ENCODE measurements at regions not wholly inside any gene's neighbourhood (a gene's known extent, or its start where the extent isn't known, plus 50 kb on each side); places are given as distances from the start of the nearest gene placed in this dataset.

GRCh38 chr6:145206247-145206907 lies 528.9 kb downstream of the EPM2A start:
- Histone ChIP-seq H3K9me3 (ENCODE audit: control insufficient read depth in 1 of 2, low read length in 2 of 2) (no peaks in the 10 kb centered on the region), H3K27me3 (ENCODE audit: low read depth, low read length) (no peaks in the 10 kb centered on the region), H3K27ac (ENCODE audit: low read length) (no peak overlapping the region), H3K36me3 (ENCODE audit: control insufficient read depth in 1 of 2, insufficient read depth in 2 of 2, low read length in 2 of 2) (no peaks in the 10 kb centered on the region), H3K4me1 (ENCODE audit: control insufficient read depth in 1 of 2, insufficient read depth in 2 of 2, low read length in 2 of 2) (no peaks in the 10 kb centered on the region), H3K4me3 (ENCODE audit: low read depth in 1 of 2, low read length in 2 of 2) (no peak overlapping the region)

GRCh38 chr6:145208474-145208873 lies 526.8 kb downstream of the EPM2A start:
- Histone ChIP-seq H3K36me3 (ENCODE audit: control insufficient read depth in 1 of 2, insufficient read depth in 2 of 2, low read length in 2 of 2) (no peaks in the 10 kb centered on the region), H3K4me1 (ENCODE audit: control insufficient read depth in 1 of 2, insufficient read depth in 2 of 2, low read length in 2 of 2) (no peaks in the 10 kb centered on the region), H3K9me3 (ENCODE audit: control insufficient read depth in 1 of 2, low read length in 2 of 2) (no peaks in the 10 kb centered on the region), H3K27ac (ENCODE audit: low read length) (no peak overlapping the region), H3K4me3 (ENCODE audit: low read depth in 1 of 2, low read length in 2 of 2) (no peak overlapping the region), H3K27me3 (ENCODE audit: low read depth, low read length) (no peaks in the 10 kb centered on the region)

- Histone ChIP-seq H3K36me3 (ENCODE audit: control insufficient read depth in 1 of 2, insufficient read depth in 2 of 2, low read length in 2 of 2) (no peaks in the 10 kb centered on the region), H3K9me3 (ENCODE audit: control insufficient read depth in 1 of 2, low read length in 2 of 2) (no peaks in the 10 kb centered on the region), H3K4me3 (ENCODE audit: low read depth in 1 of 2, low read length in 2 of 2) (no peak overlapping the region), H3K27me3 (ENCODE audit: low read depth, low read length) (no peaks in the 10 kb centered on the region), H3K27ac (ENCODE audit: low read length) (no peak overlapping the region), H3K4me1 (ENCODE audit: control insufficient read depth in 1 of 2, insufficient read depth in 2 of 2, low read length in 2 of 2) (no peaks in the 10 kb centered on the region)
These were observed 526.0 kb downstream of the EPM2A start for GRCh38 chr6:145209272-145209671.

- no peaks in the 10 kb centered on the region for H3K4me1 ChIP-seq (ENCODE audit: control insufficient read depth in 1 of 2, insufficient read depth in 2 of 2, low read length in 2 of 2)
- H3K27ac ChIP-seq (ENCODE audit: low read length), result no peak overlapping the region
- H3K4me3 ChIP-seq (ENCODE audit: low read depth in 1 of 2, low read length in 2 of 2), result no peak overlapping the region
- no peaks in the 10 kb centered on the region for H3K9me3 ChIP-seq (ENCODE audit: control insufficient read depth in 1 of 2, low read length in 2 of 2)
- no peaks in the 10 kb centered on the region for H3K36me3 ChIP-seq (ENCODE audit: control insufficient read depth in 1 of 2, insufficient read depth in 2 of 2, low read length in 2 of 2)
- no peaks in the 10 kb centered on the region for H3K27me3 ChIP-seq (ENCODE audit: low read depth, low read length)
These were observed 522.5 kb downstream of the EPM2A start for GRCh38 chr6:145212813-145213212.

GRCh38 chr6:145213614-145214013 lies 521.7 kb downstream of the EPM2A start:
- Histone ChIP-seq H3K4me1 (ENCODE audit: control insufficient read depth in 1 of 2, insufficient read depth in 2 of 2, low read length in 2 of 2) (no peaks in the 10 kb centered on the region), H3K36me3 (ENCODE audit: control insufficient read depth in 1 of 2, insufficient read depth in 2 of 2, low read length in 2 of 2) (no peaks in the 10 kb centered on the region), H3K27ac (ENCODE audit: low read length) (no peak overlapping the region), H3K27me3 (ENCODE audit: low read depth, low read length) (no peaks in the 10 kb centered on the region), H3K4me3 (ENCODE audit: low read depth in 1 of 2, low read length in 2 of 2) (no peak overlapping the region), H3K9me3 (ENCODE audit: control insufficient read depth in 1 of 2, low read length in 2 of 2) (no peaks in the 10 kb centered on the region)

- no peaks in the 10 kb centered on the region for H3K27me3 ChIP-seq (ENCODE audit: low read depth, low read length)
- no peaks in the 10 kb centered on the region for H3K4me1 ChIP-seq (ENCODE audit: control insufficient read depth in 1 of 2, insufficient read depth in 2 of 2, low read length in 2 of 2)
- no peak overlapping the region for H3K27ac ChIP-seq (ENCODE audit: low read length)
- H3K36me3 ChIP-seq (ENCODE audit: control insufficient read depth in 1 of 2, insufficient read depth in 2 of 2, low read length in 2 of 2), result no peaks in the 10 kb centered on the region
- H3K9me3 ChIP-seq (ENCODE audit: control insufficient read depth in 1 of 2, low read length in 2 of 2), result no peaks in the 10 kb centered on the region
- no peak overlapping the region for H3K4me3 ChIP-seq (ENCODE audit: low read depth in 1 of 2, low read length in 2 of 2)
These were observed 520.8 kb downstream of the EPM2A start for GRCh38 chr6:145214570-145214969.

- no peaks in the 10 kb centered on the region for H3K27me3 ChIP-seq (ENCODE audit: low read depth, low read length)
These were observed 510.9 kb downstream of the EPM2A start for GRCh38 chr6:145224450-145224849.

GRCh38 chr6:145225500-145225899 lies 509.8 kb downstream of the EPM2A start:
- Histone ChIP-seq H3K4me1 (ENCODE audit: control insufficient read depth in 1 of 2, insufficient read depth in 2 of 2, low read length in 2 of 2) (no peaks in the 10 kb centered on the region), H3K27ac (ENCODE audit: low read length) (no peak overlapping the region), H3K27me3 (ENCODE audit: low read depth, low read length) (no peaks in the 10 kb centered on the region), H3K36me3 (ENCODE audit: control insufficient read depth in 1 of 2, insufficient read depth in 2 of 2, low read length in 2 of 2) (no peaks in the 10 kb centered on the region), H3K9me3 (ENCODE audit: control insufficient read depth in 1 of 2, low read length in 2 of 2) (no peaks in the 10 kb centered on the region), H3K4me3 (ENCODE audit: low read depth in 1 of 2, low read length in 2 of 2) (no peak overlapping the region)

More at GRCh38 chr6:145224450-145224849, 510.9 kb downstream of the EPM2A start:
- H3K36me3 ChIP-seq (ENCODE audit: control insufficient read depth in 1 of 2, insufficient read depth in 2 of 2, low read length in 2 of 2), result no peaks in the 10 kb centered on the region
- no peak overlapping the region for H3K4me3 ChIP-seq (ENCODE audit: low read depth in 1 of 2, low read length in 2 of 2)
- H3K4me1 ChIP-seq (ENCODE audit: control insufficient read depth in 1 of 2, insufficient read depth in 2 of 2, low read length in 2 of 2), result no peaks in the 10 kb centered on the region
- no peak overlapping the region for H3K27ac ChIP-seq (ENCODE audit: low read length)
- H3K9me3 ChIP-seq (ENCODE audit: control insufficient read depth in 1 of 2, low read length in 2 of 2), result no peaks in the 10 kb centered on the region

GRCh38 chr6:145227593-145227992 lies 507.7 kb downstream of the EPM2A start:
- no peak overlapping the region for H3K27ac ChIP-seq (ENCODE audit: low read length)
- no peak overlapping the region for H3K4me3 ChIP-seq (ENCODE audit: low read depth in 1 of 2, low read length in 2 of 2)
- H3K9me3 ChIP-seq (ENCODE audit: control insufficient read depth in 1 of 2, low read length in 2 of 2), result no peaks in the 10 kb centered on the region
- H3K4me1 ChIP-seq (ENCODE audit: control insufficient read depth in 1 of 2, insufficient read depth in 2 of 2, low read length in 2 of 2), result no peaks in the 10 kb centered on the region
- no peaks in the 10 kb centered on the region for H3K36me3 ChIP-seq (ENCODE audit: control insufficient read depth in 1 of 2, insufficient read depth in 2 of 2, low read length in 2 of 2)
- H3K27me3 ChIP-seq (ENCODE audit: low read depth, low read length), result no peaks in the 10 kb centered on the region

GRCh38 chr6:145228962-145229582 lies 506.2 kb downstream of the EPM2A start:
- no peaks in the 10 kb centered on the region for H3K36me3 ChIP-seq (ENCODE audit: control insufficient read depth in 1 of 2, insufficient read depth in 2 of 2, low read length in 2 of 2)
- H3K9me3 ChIP-seq (ENCODE audit: control insufficient read depth in 1 of 2, low read length in 2 of 2), result no peaks in the 10 kb centered on the region
- no peak overlapping the region for H3K4me3 ChIP-seq (ENCODE audit: low read depth in 1 of 2, low read length in 2 of 2)
- H3K27me3 ChIP-seq (ENCODE audit: low read depth, low read length), result no peaks in the 10 kb centered on the region
- H3K4me1 ChIP-seq (ENCODE audit: control insufficient read depth in 1 of 2, insufficient read depth in 2 of 2, low read length in 2 of 2), result no peaks in the 10 kb centered on the region
- H3K27ac ChIP-seq (ENCODE audit: low read length), result no peak overlapping the region

- H3K36me3 ChIP-seq (ENCODE audit: control insufficient read depth in 1 of 2, insufficient read depth in 2 of 2, low read length in 2 of 2), result no peaks in the 10 kb centered on the region
- H3K4me1 ChIP-seq (ENCODE audit: control insufficient read depth in 1 of 2, insufficient read depth in 2 of 2, low read length in 2 of 2), result no peaks in the 10 kb centered on the region
- H3K27ac ChIP-seq (ENCODE audit: low read length), result no peak overlapping the region
- no peaks in the 10 kb centered on the region for H3K9me3 ChIP-seq (ENCODE audit: control insufficient read depth in 1 of 2, low read length in 2 of 2)
- no peak overlapping the region for H3K4me3 ChIP-seq (ENCODE audit: low read depth in 1 of 2, low read length in 2 of 2)
- no peaks in the 10 kb centered on the region for H3K27me3 ChIP-seq (ENCODE audit: low read depth, low read length)
These were observed 501.4 kb downstream of the EPM2A start for GRCh38 chr6:145233955-145234354.

GRCh38 chr6:145235207-145235606 lies 500.1 kb downstream of the EPM2A start:
- Histone ChIP-seq H3K27ac (ENCODE audit: low read length) (no peak overlapping the region), H3K4me3 (ENCODE audit: low read depth in 1 of 2, low read length in 2 of 2) (no peak overlapping the region), H3K36me3 (ENCODE audit: control insufficient read depth in 1 of 2, insufficient read depth in 2 of 2, low read length in 2 of 2) (no peaks in the 10 kb centered on the region), H3K27me3 (ENCODE audit: low read depth, low read length) (no peaks in the 10 kb centered on the region), H3K4me1 (ENCODE audit: control insufficient read depth in 1 of 2, insufficient read depth in 2 of 2, low read length in 2 of 2) (no peaks in the 10 kb centered on the region), H3K9me3 (ENCODE audit: control insufficient read depth in 1 of 2, low read length in 2 of 2) (no peaks in the 10 kb centered on the region)

Data from muscle layer of duodenum (tissue), 2 donors.